IPS-18a (cell line): ENCODE measurements at regions not wholly inside any gene's neighbourhood (a gene's known extent, or its start where the extent isn't known, plus 50 kb on each side); places are given as distances from the start of the nearest gene placed in this dataset.

Source experiments
- H3K27ac ChIP-seq: one replicate; pipeline ENCODE4 v1.5.1; 2013; ENCODE audit warnings: low read length
- H3K27me3 ChIP-seq: one replicate; pipeline ENCODE4 v1.6.1; 2013; ENCODE audit warnings: mild to moderate bottlenecking, low read length; ENCODE audit not compliant: control insufficient read depth, insufficient read depth
- H3K36me3 ChIP-seq: one replicate; pipeline ENCODE4 v1.6.1; 2013; ENCODE audit warnings: low read depth, low read length; ENCODE audit not compliant: control insufficient read depth
- H3K4me1 ChIP-seq: one replicate; pipeline ENCODE4 v1.6.1; 2013; ENCODE audit warnings: low read depth, low read length; ENCODE audit not compliant: control insufficient read depth
- H3K4me3 ChIP-seq: one replicate; pipeline ENCODE4 v1.5.1; 2013; ENCODE audit warnings: low read length
- H3K9ac ChIP-seq: one replicate; pipeline ENCODE4 v1.6.1; 2013; ENCODE audit warnings: mild to moderate bottlenecking, low read length, moderate library complexity
- H3K9me3 ChIP-seq: one replicate; pipeline ENCODE4 v1.6.1; 2013; ENCODE audit warnings: low read depth, low read length; ENCODE audit not compliant: control insufficient read depth

DNA sequence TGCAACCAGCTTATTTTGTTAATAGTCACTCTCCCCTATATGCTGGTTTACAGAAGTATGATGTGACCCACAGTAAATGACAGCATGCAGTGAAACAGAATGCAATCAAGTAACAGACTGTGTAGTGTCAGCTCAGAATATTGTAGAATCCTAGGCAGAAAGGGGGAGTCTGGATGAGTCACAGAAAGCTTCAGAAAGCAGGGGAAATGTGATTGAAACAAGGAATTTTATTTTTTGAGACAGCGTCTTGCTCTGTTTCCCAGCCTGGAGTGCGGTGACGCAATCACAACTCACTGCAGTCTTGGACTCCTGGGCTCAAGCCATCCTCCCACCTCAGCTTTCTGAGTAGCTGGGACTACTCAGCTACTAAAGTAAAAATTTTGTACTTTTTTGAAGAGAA, 188.3 kb upstream of the FOXN2 start:
- Histone ChIP-seq H3K9ac (no peak overlapping the region), H3K27ac (no peak overlapping the region), H3K4me3 (no peak overlapping the region), H3K27me3 (no peaks in the 10 kb centered on the region), H3K36me3 (no peaks in the 10 kb centered on the region), H3K4me1 (no peaks in the 10 kb centered on the region), H3K9me3 (no peaks in the 10 kb centered on the region)

DNA sequence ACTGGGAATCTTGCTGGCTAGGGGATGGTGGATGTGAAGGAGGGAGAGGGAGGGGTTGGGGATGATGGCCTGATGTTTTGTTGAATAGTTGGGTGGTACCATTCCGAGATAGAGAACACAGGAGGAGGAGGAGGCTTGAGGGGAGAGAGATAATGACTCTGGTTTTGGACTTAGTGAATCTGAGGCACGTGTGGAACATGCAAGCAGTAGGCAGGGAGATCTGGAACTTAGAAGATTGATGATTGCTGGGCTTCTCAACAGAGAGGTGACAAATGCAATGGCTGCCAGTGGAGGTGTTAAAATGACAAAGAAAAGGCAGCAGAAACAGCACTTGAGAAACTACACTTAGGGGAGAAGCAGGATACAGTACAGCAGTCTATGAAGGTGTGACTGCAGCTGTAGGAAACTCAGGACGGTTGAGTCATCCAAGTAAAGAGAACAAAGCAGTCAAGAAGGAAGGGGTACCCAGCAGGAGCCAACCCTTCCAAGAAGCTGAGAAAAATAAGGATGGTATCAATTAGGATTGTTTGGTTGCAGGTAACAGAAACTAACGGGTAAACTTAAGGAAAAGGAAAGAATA, 186.8 kb upstream of the FOXN2 start:
- Histone ChIP-seq H3K9ac (no peak overlapping the region), H3K4me1 (no peaks in the 10 kb centered on the region), H3K4me3 (no peak overlapping the region), H3K36me3 (no peaks in the 10 kb centered on the region), H3K27ac (no peak overlapping the region), H3K27me3 (no peaks in the 10 kb centered on the region), H3K9me3 (no peaks in the 10 kb centered on the region)

DNA sequence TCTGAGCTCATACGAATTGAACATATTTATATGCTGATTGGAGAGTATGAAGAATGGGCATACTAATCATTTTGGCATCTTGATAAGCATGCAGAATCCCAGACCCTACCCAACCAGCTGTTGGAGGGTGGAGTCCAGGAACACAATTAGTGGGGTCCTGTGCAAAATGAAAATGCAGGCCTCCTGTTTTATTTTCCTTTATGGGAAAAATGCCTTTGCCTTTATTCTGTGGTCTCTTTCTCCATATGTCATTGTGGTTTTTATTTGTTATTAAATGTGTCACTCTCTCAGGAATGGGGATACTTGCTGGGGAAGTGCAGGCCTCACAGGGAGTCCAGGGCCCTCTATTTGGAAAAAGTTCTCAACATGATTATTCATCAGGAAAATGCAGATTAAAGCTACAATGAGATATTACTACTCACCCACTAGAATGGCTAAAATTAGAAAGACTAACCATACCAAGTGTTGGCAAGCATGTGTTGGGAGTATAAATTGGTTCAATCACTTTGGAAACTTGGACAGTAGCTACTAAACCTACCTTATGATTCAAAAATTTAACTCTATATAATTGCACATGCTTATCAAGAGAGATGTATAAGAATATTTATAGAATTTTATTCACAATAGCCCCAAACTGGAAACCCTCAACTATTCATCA, 185.1 kb upstream of the FOXN2 start:
- no peaks in the 10 kb centered on the region for H3K27me3 ChIP-seq
- no peaks in the 10 kb centered on the region for H3K36me3 ChIP-seq
- H3K4me3 ChIP-seq, result no peak overlapping the region
- no peaks in the 10 kb centered on the region for H3K9me3 ChIP-seq
- H3K9ac ChIP-seq, result no peak overlapping the region
- H3K27ac ChIP-seq, result no peak overlapping the region
- no peaks in the 10 kb centered on the region for H3K4me1 ChIP-seq

DNA sequence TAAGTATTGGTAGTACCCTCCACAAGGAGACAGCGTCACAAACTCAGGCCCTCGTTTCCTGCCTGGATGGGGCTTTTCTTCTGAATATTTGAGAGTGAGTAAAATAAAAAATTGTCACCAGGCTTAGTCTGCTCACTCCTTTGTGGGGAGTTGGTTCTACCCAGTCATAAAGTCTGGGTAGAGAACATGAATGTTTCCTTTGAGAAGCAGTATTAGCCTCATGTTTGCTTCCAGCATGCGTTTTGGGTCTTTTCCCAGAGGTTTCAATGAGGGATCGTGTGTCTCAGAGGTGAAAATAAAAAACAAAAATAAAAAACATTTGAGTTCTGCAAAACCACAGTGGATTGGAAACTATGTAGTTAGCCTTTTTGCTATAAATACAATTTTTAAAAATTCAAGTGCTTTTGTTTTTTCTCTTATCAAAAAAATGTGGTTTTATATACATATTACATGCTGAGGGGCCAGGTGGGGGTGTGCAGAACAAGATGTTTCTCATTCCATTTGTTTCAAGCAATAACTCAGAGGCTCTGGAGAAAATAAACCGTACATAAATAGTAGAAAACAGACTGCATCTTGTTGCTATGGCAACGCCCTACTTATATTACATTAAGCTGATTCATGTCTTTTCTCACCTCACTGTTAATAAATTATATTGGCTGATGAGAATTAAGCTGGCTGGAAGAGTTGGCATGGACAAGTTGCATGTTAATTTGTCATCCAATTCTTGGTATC, 182.8 kb upstream of the FOXN2 start:
- H3K4me3 ChIP-seq, result no peak overlapping the region

DNA sequence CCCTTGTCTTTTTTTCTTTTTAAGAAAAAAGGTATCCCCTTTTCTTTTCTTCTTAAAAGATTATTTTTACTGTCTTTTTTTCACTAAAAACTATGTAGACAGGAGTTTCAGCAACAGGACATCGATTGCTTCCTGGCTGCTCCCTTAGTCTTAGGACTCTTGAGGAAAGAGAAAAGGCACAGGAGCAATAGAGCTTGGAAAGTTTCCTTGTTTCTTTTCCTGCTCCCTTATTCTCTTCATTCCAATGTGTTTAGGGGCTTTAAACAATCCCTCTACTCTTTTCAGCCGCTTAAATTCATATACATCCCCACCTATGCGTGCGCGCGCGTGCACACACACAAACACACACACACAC, 182.2 kb upstream of the FOXN2 start:
- Histone ChIP-seq H3K4me3 (no peak overlapping the region), H3K9ac (no peak overlapping the region), H3K9me3 (no peaks in the 10 kb centered on the region), H3K27me3 (no peaks in the 10 kb centered on the region), H3K27ac (no peak overlapping the region), H3K4me1 (no peaks in the 10 kb centered on the region), H3K36me3 (no peaks in the 10 kb centered on the region)

More for the DNA sequence above, 182.8 kb upstream of the FOXN2 start:
- Histone ChIP-seq H3K4me1 (no peaks in the 10 kb centered on the region), H3K9me3 (no peaks in the 10 kb centered on the region), H3K36me3 (no peaks in the 10 kb centered on the region), H3K27me3 (no peaks in the 10 kb centered on the region), H3K9ac (no peak overlapping the region), H3K27ac (no peak overlapping the region)

DNA sequence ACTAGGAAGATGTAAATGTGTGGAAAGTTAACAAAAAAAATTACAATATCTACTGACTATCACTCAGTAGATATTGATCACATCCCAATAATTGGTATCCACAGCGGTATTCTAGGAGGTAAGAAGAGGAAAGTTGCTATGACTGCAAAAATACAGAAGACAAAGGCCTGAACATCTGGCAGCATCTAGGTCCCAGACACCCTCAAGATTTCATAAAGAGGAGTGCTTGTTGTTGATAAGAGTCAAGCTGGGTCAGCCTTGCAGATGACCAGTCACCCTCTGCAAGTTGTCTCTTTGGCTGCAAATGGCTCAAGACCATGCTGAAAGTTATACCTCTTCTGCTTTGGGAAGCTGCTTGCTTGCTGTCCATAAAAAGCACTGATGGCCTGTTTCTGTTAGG, 179.8 kb upstream of the FOXN2 start:
- Histone ChIP-seq H3K27ac (no peak overlapping the region), H3K9me3 (no peaks in the 10 kb centered on the region), H3K9ac (no peak overlapping the region), H3K27me3 (no peaks in the 10 kb centered on the region), H3K4me3 (no peak overlapping the region), H3K36me3 (no peaks in the 10 kb centered on the region), H3K4me1 (no peaks in the 10 kb centered on the region)

DNA sequence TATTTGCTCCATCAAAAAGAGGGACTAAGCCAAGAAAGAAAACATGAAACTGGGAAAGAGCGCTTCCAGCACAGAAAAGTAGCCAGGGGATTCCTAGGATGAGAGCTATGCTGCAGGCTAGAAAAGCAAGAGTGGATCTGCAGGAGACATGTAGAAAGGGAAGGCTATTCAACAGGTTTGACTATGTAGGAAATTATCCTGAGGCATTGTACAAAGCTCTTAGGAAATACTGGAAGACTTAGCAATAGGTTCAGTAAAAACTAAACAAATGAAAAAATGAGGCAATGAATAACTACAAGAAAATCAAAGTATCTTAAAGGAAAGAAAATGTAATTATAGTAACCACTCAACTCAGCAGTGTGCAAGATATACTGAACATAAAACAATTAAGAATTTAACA, 178.7 kb upstream of the FOXN2 start:
- Histone ChIP-seq H3K4me1 (no peaks in the 10 kb centered on the region), H3K9me3 (no peaks in the 10 kb centered on the region), H3K27me3 (no peaks in the 10 kb centered on the region), H3K27ac (no peak overlapping the region), H3K36me3 (no peaks in the 10 kb centered on the region), H3K4me3 (no peak overlapping the region), H3K9ac (no peak overlapping the region)

DNA sequence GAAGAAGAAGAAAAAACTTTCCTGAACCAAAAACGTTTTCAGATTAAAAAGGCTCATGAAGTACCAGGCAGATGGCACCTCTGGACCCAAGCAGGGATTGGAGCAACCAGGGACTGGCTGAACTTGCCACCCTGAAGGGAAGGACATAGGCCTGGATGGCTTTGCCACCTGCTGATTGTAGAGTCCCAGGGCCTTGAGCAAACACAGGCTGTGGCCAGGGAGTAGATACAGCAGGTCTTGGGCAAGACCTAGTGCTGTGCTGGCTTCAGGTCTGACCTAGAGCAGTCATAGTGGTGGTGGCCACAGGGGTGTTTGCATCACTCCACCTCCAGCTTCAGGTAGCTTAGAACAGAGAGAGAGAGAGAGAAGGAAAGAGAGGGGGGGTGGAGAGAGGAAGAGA, 176.7 kb upstream of the FOXN2 start:
- H3K4me1 ChIP-seq, result no peaks in the 10 kb centered on the region
- no peak overlapping the region for H3K4me3 ChIP-seq
- no peak overlapping the region for H3K9ac ChIP-seq
- H3K9me3 ChIP-seq, result no peaks in the 10 kb centered on the region
- no peaks in the 10 kb centered on the region for H3K27me3 ChIP-seq
- H3K27ac ChIP-seq, result no peak overlapping the region
- no peaks in the 10 kb centered on the region for H3K36me3 ChIP-seq

DNA sequence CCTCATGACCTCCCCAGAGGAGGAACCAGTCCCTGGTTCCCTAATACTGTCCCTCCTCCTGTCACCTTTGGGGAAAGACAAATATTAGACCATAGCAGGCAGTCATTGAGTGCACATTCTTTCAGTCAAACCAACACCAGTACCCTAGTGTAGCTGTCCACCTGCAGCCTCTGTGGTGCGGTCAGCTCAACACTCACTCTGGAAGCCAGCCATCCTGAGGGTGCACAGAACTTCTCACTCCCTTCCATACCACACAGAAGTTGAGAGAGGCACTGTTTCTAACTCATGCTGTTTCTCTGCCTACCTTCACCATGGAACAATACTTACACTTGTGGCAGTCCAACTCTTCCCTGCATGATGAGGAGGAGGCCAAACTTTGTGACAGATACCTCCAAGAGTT, 175.6 kb upstream of the FOXN2 start:
- Histone ChIP-seq H3K27me3 (no peaks in the 10 kb centered on the region), H3K4me3 (no peak overlapping the region), H3K9me3 (no peaks in the 10 kb centered on the region), H3K36me3 (no peaks in the 10 kb centered on the region), H3K9ac (no peak overlapping the region), H3K4me1 (no peaks in the 10 kb centered on the region), H3K27ac (no peak overlapping the region)

DNA sequence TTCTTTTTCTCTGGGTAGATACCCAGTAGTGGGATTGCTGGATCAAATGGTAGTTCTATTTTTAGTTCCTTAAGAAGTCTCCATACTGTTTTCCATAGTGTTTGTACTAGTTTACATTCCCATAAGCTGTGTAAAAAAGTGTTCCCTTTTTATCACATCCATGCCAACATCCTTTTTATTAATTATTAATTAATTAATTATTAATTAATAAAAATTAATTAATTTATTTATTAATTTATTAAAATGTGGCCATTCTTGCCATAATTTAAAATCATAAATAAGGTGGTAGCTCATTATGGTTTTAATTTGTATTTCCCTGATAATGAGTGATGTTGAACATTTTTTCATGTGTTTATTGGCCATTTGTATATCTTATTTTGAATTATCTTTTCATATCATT, 173.9 kb upstream of the FOXN2 start:
- Histone ChIP-seq H3K27ac (no peak overlapping the region), H3K27me3 (no peaks in the 10 kb centered on the region), H3K36me3 (no peaks in the 10 kb centered on the region), H3K4me3 (no peak overlapping the region), H3K4me1 (no peaks in the 10 kb centered on the region), H3K9me3 (no peaks in the 10 kb centered on the region), H3K9ac (no peak overlapping the region)

DNA sequence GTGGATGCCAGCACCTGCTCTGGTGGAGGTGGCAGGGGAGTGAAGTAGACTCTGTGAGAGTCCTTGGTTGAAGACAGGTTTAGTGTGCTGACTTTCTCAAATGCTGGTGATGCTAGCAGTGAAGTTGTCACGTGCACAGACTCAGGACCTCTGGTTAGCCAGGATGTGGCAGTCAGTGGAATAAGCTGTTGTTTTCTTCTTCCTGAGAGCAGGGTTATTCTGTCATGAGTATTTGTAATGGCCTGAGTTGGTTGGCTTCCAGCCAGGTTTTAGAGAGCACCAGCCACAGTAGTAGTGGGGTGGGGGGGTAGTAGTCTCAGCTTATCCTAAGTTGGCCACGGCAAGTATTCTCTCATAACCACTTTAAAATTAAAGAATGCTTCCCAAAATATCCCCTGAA, 169.7 kb upstream of the FOXN2 start:
- Histone ChIP-seq H3K4me1 (no peaks in the 10 kb centered on the region), H3K9ac (no peak overlapping the region), H3K27me3 (no peaks in the 10 kb centered on the region), H3K4me3 (no peak overlapping the region), H3K27ac (no peak overlapping the region), H3K9me3 (no peaks in the 10 kb centered on the region), H3K36me3 (no peaks in the 10 kb centered on the region)
